Gastroesophageal sphincter (tissue), 3 donors: ENCODE measurements at regions not wholly inside any gene's neighbourhood (a gene's known extent, or its start where the extent isn't known, plus 50 kb on each side); places are given as distances from the start of the nearest gene placed in this dataset.

Source experiments
- EP300 ChIP-seq: sonication (generic); formaldehyde crosslinking; IDR thresholded peaks from one replicate; pipeline ENCODE4 v1.6.1; 2017; ENCODE audit warnings: antibody characterized with exemption, mild to moderate bottlenecking
- POLR2A ChIP-seq, 2 donors: fragments of 450-650 bp; IDR thresholded peaks; one replicate each; pipeline ENCODE4 v1.6.1; 2017; ENCODE audit warnings: antibody characterized with exemption in 2 of 2, mild to moderate bottlenecking in 2 of 2, moderate library complexity in 1 of 2
- TF ChIP-seq, protein P1 (sequence below), 4 experiments: fragments of 200-600 bp in 2 of 4; fragments of 450-650 bp in 2 of 4; sonication (generic) in 1 of 4; IDR thresholded peaks; one replicate each; pipeline ENCODE4 v1.5.1; 2017 to 2019; ENCODE audit warnings: antibody characterized with exemption in 4 of 4, mild to moderate bottlenecking in 2 of 4, moderate library complexity in 2 of 4

GRCh38 chr2:77602771-77603170 lies 80.6 kb upstream of the LRRTM4 start:
- TF ChIP-seq, protein P1, sequence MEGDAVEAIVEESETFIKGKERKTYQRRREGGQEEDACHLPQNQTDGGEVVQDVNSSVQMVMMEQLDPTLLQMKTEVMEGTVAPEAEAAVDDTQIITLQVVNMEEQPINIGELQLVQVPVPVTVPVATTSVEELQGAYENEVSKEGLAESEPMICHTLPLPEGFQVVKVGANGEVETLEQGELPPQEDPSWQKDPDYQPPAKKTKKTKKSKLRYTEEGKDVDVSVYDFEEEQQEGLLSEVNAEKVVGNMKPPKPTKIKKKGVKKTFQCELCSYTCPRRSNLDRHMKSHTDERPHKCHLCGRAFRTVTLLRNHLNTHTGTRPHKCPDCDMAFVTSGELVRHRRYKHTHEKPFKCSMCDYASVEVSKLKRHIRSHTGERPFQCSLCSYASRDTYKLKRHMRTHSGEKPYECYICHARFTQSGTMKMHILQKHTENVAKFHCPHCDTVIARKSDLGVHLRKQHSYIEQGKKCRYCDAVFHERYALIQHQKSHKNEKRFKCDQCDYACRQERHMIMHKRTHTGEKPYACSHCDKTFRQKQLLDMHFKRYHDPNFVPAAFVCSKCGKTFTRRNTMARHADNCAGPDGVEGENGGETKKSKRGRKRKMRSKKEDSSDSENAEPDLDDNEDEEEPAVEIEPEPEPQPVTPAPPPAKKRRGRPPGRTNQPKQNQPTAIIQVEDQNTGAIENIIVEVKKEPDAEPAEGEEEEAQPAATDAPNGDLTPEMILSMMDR (IDR thresholded peaks at IDR 0.05): no peak
- TF ChIP-seq EP300 (no peak), POLR2A (IDR thresholded peaks at IDR 0.05) (no peak)
